Endothelial cell of umbilical vein (primary cell): ENCODE measurements at regions not wholly inside any gene's neighbourhood (a gene's known extent, or its start where the extent isn't known, plus 50 kb on each side); places are given as distances from the start of the nearest gene placed in this dataset.

Experiments used
- BruUV-seq: library from RNA; stranded (reverse); fragments of 400-500 nt; replicated peaks from 2 replicates; lab custom pipeline; 2021; lab: Mats Ljungman, UMichigan
- CTCF ChIA-PET: fragments of 300-600, 350-600 bp; sonication (Branson Sonifier 250); formaldehyde crosslinking; loops from one replicate; lab custom pipeline; 2021; ENCODE audit warnings: antibody characterized with exemption, inconsistent platforms; lab: Charles Lee
- POLR2A ChIA-PET: fragments of 300-600, 350-600 bp; sonication (Branson Sonifier 250); formaldehyde crosslinking; loops from one replicate; lab custom pipeline; 2021; ENCODE audit warnings: antibody characterized with exemption, inconsistent platforms; lab: Charles Lee
- DNase-seq: peaks from one replicate; pipeline ENCODE4 v3.0.0-alpha.2; 2011; ENCODE audit warnings: low read depth, low spot score
- FAIRE-seq: peaks from 2 replicates; lab custom pipeline; 2011; peaks lifted over from hg19 to GRCh38; lab: Jason Lieb, UNC
- H2AFZ ChIP-seq: 2 replicates; pipeline ENCODE4 v1.6.0; 2012; ENCODE audit warnings: low read depth, low read length, control low read depth, inconsistent platforms
- H3K27ac ChIP-seq: 2 replicates; pipeline ENCODE4 v1.5.1; 2011; ENCODE audit warnings: low read depth, mild to moderate bottlenecking, control low read depth, low read length, moderate library complexity; ENCODE audit not compliant: insufficient read depth
- H3K27me3 ChIP-seq, 2 experiments: 2 replicates each; pipeline versions ENCODE4 v1.6.0 to v1.6.1; 2011; ENCODE audit warnings: low read length in 2 of 2, mixed read lengths in 1 of 2; ENCODE audit not compliant: control insufficient read depth in 2 of 2, insufficient read depth in 2 of 2
- H3K36me3 ChIP-seq, 2 experiments: 2 replicates in 1 of 2; 3 replicates in 1 of 2; pipeline ENCODE4 v1.5.1; 2011; ENCODE audit warnings: low read length in 2 of 2, mild to moderate bottlenecking in 1 of 2, moderate library complexity in 1 of 2; ENCODE audit not compliant: control insufficient read depth in 2 of 2, insufficient read depth in 2 of 2; ENCODE audit errors: extremely low read depth in 1 of 2
- H3K4me1 ChIP-seq: 3 replicates; pipeline ENCODE4 v1.5.1; 2011; ENCODE audit warnings: mild to moderate bottlenecking, low read length; ENCODE audit not compliant: control insufficient read depth, insufficient read depth; ENCODE audit errors: extremely low read depth
- H3K4me2 ChIP-seq: 2 replicates; pipeline ENCODE4 v1.6.1; 2011; ENCODE audit warnings: low read length, control low read depth, mixed read lengths; ENCODE audit not compliant: insufficient read depth
- H3K4me3 ChIP-seq, 3 experiments: fragments of 200-600 bp in 1 of 3; sonication (generic), shearing (Covaris generic) in 1 of 3; replicated peaks in 1 of 3; 2 replicates each; pipeline ENCODE4 v1.5.1; 2011 to 2016; ENCODE audit warnings: control low read depth in 3 of 3, low read length in 3 of 3, mild to moderate bottlenecking in 2 of 3, inconsistent platforms in 1 of 3, low read depth in 1 of 3, moderate library complexity in 1 of 3; ENCODE audit not compliant: insufficient read depth in 1 of 3
- H3K79me2 ChIP-seq: 2 replicates; pipeline ENCODE4 v1.6.0; 2012; ENCODE audit warnings: low read length, inconsistent platforms; ENCODE audit not compliant: control insufficient read depth, insufficient read depth
- H3K9ac ChIP-seq: replicated peaks from 2 replicates; pipeline ENCODE3; 2011; ENCODE audit warnings: low read length, control low read depth; ENCODE audit not compliant: insufficient read depth; ENCODE audit errors: extremely low read depth
- H3K9me1 ChIP-seq: replicated peaks from 3 replicates; pipeline ENCODE4 v1.6.0; 2011; ENCODE audit warnings: mild to moderate bottlenecking, low read length; ENCODE audit not compliant: control insufficient read depth, insufficient read depth; ENCODE audit errors: extremely low read depth
- H3K9me3 ChIP-seq: replicated peaks from 2 replicates; pipeline ENCODE4 v1.5.1; 2012; ENCODE audit warnings: low read length, inconsistent platforms; ENCODE audit not compliant: control insufficient read depth, insufficient read depth
- H4K20me1 ChIP-seq: replicated peaks from 2 replicates; pipeline ENCODE3; 2011; ENCODE audit warnings: mild to moderate bottlenecking, low read length; ENCODE audit not compliant: control insufficient read depth, insufficient read depth; ENCODE audit errors: extremely low read depth
- CTCF ChIP-seq, 2 donors: IDR thresholded peaks; 1 replicate in 1 of 2; 2 replicates in 1 of 2; pipeline ENCODE4 v1.5.1; 2011; ENCODE audit warnings: low read length in 2 of 2, mild to moderate bottlenecking in 2 of 2, moderate library complexity in 2 of 2, control low read depth in 1 of 2, inconsistent platforms in 1 of 2, low read depth in 1 of 2; ENCODE audit not compliant: insufficient read depth in 1 of 2; ENCODE audit errors: extremely low read depth in 1 of 2
- EZH2 ChIP-seq: IDR thresholded peaks from 2 replicates; pipeline ENCODE4 v1.6.1; 2012; ENCODE audit warnings: borderline replicate concordance, low read depth, mild to moderate bottlenecking, moderate library complexity, low read length, inconsistent platforms; ENCODE audit not compliant: severe bottlenecking
- FOS ChIP-seq: IDR thresholded peaks from 2 replicates; pipeline ENCODE4 v1.6.1; 2011; ENCODE audit warnings: mild to moderate bottlenecking, low read length, moderate library complexity, borderline replicate concordance; ENCODE audit not compliant: insufficient read depth
- GATA2 ChIP-seq: IDR thresholded peaks from 2 replicates; pipeline ENCODE4 v1.7.0; 2011; ENCODE audit warnings: low read depth, mild to moderate bottlenecking, moderate library complexity, mixed read lengths, low read length; ENCODE audit not compliant: insufficient read length, insufficient read depth
- JUN ChIP-seq: IDR thresholded peaks from 2 replicates; pipeline ENCODE4 v1.6.1; 2011; ENCODE audit warnings: borderline replicate concordance, low read depth; ENCODE audit not compliant: insufficient read length, insufficient read depth
- MAX ChIP-seq: IDR thresholded peaks from 2 replicates; pipeline ENCODE4 v1.6.1; 2011; ENCODE audit not compliant: insufficient read depth, insufficient read length
- MYC ChIP-seq: IDR thresholded peaks from one replicate; pipeline ENCODE4 v1.6.1; 2011; ENCODE audit warnings: mild to moderate bottlenecking, low read depth, low read length
- POLR2A ChIP-seq: IDR thresholded peaks from 2 replicates; pipeline ENCODE4 v1.6.1; 2012; ENCODE audit warnings: low read depth, mild to moderate bottlenecking, control low read depth, low read length
- POLR2AphosphoS5 ChIP-seq: IDR thresholded peaks from 2 replicates; pipeline ENCODE4 v1.6.1; 2012; ENCODE audit warnings: low read depth, mild to moderate bottlenecking, control low read depth, low read length, moderate library complexity; ENCODE audit not compliant: insufficient read depth
- dilution Hi-C: fragments of 300-500 bp; cut with MboI; formaldehyde crosslinking; loops from one replicate; pipeline ENCODE4 v1.15.0; 2019; ENCODE audit warnings: low sequenced_read_pairs; ENCODE audit not compliant: extremely low pct_ligation_motif_present
- intact Hi-C: fragments of 100-400 bp; cut with micrococcal nuclease; formaldehyde crosslinking; loops from one replicate; pipeline ENCODE4 v1.10.0; 2022

GRCh38 chr1:232899268-232899667 is 51.1 kb upstream of the NTPCR start:
- FAIRE-seq, result no peak

More at GRCh38 chr1:232899268-232899667, 51.1 kb upstream of the NTPCR start:
- no peaks in the 10 kb centered on the region for H3K79me2 ChIP-seq
- intact Hi-C loops, result no loop called here
- POLR2A ChIA-PET, result no interaction called here
- CTCF ChIA-PET, result interaction anchor here (0.9 to 1.2 kb wide), 5 partner anchors 9 to 37 kb away, joined by 3 to 4 read pairs (median 4); no protein-coding TSS in a partner anchor
- no peaks in the 10 kb centered on the region for H3K9me3 ChIP-seq
- H3K9me1 ChIP-seq, result no peaks in the 10 kb centered on the region
- no peak overlapping the region for H3K27ac ChIP-seq
- no peak for TF ChIP-seq MYC
- TF ChIP-seq GATA2, result no peak
- no peak for TF ChIP-seq POLR2AphosphoS5
- TF ChIP-seq POLR2A, result no peak
- no peak for TF ChIP-seq JUN
- TF ChIP-seq FOS, result no peak
- TF ChIP-seq EZH2, result no peak
- no peak for TF ChIP-seq CTCF (IDR thresholded peaks at IDR 0.05; ENCODE audit: extremely low read depth in 1 of 2, insufficient read depth in 1 of 2, low read depth in 1 of 2, low read length in 2 of 2)
- no peak for TF ChIP-seq MAX
- H3K4me1 ChIP-seq, result no peaks in the 10 kb centered on the region
- no peak overlapping the region for H2AFZ ChIP-seq
- no peak overlapping the region for H3K4me3 ChIP-seq
- H3K4me2 ChIP-seq, result no peak overlapping the region
- no peaks in the 10 kb centered on the region for H3K27me3 ChIP-seq
- BruUV-seq, result no TSS peak
- H3K36me3 ChIP-seq, result no peaks in the 10 kb centered on the region
- no peak overlapping the region for H3K9ac ChIP-seq
- dilution Hi-C loops, result no loop called here
- no peaks in the 10 kb centered on the region for H4K20me1 ChIP-seq
- DNase-seq, result no peak
